ENCODE measurements at regions not wholly inside any gene's neighbourhood (a gene's known extent, or its start where the extent isn't known, plus 50 kb on each side); places are given as distances from the start of the nearest gene placed in this dataset.

DNA sequence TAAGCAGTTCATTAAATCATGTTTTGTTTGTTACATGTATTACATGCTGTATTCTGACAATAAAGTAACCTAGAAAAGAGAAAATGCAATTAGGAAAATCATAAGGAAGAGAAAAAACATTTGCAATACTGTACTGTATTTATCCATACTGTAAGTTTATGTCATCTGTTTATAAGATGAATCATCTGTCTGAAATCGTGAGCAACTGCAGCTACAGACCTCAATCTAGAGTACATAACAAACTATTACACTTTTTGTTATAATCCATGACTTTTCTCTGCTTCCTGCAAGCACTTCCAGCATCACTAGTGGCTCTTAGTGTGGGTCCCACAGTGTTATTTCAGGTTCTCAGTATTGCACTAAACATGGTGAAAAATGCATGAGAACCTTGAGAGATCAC is 144.4 kb upstream of the NR4A3 start:
- TF ChIP-seq, protein P1, sequence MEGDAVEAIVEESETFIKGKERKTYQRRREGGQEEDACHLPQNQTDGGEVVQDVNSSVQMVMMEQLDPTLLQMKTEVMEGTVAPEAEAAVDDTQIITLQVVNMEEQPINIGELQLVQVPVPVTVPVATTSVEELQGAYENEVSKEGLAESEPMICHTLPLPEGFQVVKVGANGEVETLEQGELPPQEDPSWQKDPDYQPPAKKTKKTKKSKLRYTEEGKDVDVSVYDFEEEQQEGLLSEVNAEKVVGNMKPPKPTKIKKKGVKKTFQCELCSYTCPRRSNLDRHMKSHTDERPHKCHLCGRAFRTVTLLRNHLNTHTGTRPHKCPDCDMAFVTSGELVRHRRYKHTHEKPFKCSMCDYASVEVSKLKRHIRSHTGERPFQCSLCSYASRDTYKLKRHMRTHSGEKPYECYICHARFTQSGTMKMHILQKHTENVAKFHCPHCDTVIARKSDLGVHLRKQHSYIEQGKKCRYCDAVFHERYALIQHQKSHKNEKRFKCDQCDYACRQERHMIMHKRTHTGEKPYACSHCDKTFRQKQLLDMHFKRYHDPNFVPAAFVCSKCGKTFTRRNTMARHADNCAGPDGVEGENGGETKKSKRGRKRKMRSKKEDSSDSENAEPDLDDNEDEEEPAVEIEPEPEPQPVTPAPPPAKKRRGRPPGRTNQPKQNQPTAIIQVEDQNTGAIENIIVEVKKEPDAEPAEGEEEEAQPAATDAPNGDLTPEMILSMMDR (conservative IDR thresholded peaks at IDR 0.05; ENCODE audit: low read depth, low read length) = no peak
- no peak for TF ChIP-seq EZH2 (IDR thresholded peaks at IDR 0.05; ENCODE audit: borderline replicate concordance, low read depth, low read length, poor library complexity, severe bottlenecking)

Measured in A673 (cell line).